ENCODE measurements at regions not wholly inside any gene's neighbourhood (a gene's known extent, or its start where the extent isn't known, plus 50 kb on each side); places are given as distances from the start of the nearest gene placed in this dataset.
"Not testable (repeated sequence)": the region's sequence is repeated elsewhere in the genome, so short reads cannot be mapped to it uniquely, and the experiment has no call there.

DNA sequence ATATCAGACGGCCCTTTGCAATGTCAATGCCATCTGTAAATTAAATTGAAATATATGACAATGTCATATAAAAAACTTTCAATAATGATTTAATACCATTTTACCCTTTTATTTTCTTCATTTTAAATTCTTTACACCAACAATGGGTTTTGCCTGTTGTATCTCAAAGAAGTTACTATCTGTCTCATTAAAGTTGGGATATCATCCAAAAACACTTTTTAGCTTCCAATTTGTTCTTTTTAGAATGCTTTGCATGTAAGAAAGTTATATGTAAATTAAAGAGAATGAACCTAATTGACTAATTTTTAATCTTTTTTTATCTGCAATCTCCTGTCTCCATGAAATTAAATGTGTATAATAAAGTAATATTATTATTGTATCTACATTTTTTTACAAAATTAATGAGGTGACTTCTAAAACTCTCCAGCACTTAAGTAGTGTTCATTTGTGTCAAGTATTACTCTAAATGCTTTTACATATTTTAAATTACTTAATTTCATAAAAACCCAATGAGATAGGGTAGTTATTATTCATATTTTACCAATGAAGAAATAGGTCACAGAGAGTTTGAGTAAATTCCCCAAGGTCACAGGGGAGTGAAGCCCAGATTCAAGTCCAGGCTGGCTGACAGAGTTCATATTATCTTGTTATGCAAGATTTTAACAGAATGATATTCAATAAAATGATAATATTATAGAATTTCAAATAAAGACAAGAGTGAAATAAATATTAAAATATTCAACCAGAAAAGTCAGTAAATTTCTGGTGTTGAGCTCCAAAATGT lies 673.0 kb upstream of the FLRT2 start:
- ATAC-seq = no peak
- DNase-seq (ENCODE audit: low spot score) = no peak

DNA sequence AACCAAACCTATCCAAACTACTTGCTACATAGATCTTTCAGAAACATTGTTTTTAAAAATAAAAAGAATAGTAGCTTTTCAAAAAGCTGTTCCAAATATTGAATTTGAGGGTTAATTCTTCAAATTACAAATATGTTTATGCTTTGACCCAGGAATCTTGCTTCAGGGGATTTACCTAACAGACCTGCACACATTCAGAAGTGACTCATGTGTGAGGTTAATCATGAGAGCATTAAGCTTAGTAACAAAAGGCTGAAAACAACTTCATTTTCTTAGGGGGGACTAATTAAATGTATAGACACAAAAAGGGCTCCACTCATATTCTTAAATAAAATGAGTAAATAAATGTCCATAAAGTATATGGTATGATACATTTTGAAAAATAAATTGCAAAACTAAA lies 672.4 kb upstream of the FLRT2 start:
- no peak for DNase-seq (ENCODE audit: low spot score)
- no peak for ATAC-seq

- ATAC-seq (no peak), DNase-seq (ENCODE audit: low spot score) (no peak)
Measured at GRCh38 chr14:84859116-84859515, 670.8 kb upstream of the FLRT2 start.

GRCh38 chr14:84864548-84865271 lies 665.2 kb upstream of the FLRT2 start:
- DNase-seq (ENCODE audit: low spot score) (no peak), ATAC-seq (no peak)

- no peak for DNase-seq (ENCODE audit: low spot score)
- ATAC-seq = no peak
Measured at GRCh38 chr14:84871734-84872133, 658.2 kb upstream of the FLRT2 start.

- DNase-seq (ENCODE audit: low spot score) = no peak
- no peak for ATAC-seq
Measured at GRCh38 chr14:84874436-84874835, 655.5 kb upstream of the FLRT2 start.

DNA sequence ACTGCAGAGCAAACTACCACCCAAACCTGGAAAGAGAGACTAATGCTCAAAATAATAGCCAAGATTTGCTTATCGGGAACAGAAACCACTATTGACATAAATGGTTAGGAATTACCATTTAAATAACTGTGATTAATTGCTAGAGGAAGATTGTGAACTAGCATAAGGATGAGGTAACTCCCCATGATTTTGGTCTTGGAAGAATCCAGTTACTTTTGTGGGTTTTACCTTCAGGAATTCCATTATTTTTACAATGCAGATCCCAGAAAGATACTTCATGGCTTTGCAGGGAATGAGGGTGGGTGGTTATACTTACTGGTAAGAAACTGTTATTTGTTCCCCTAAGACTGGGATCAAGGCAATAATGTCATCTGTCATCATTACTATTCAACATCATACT lies 652.9 kb upstream of the FLRT2 start:
- no peak for ATAC-seq

GRCh38 chr14:84882830-84883229 lies 647.1 kb upstream of the FLRT2 start:
- ATAC-seq (no peak), DNase-seq (ENCODE audit: low spot score) (no peak)

More for the DNA sequence above, 652.9 kb upstream of the FLRT2 start:
- no peak for DNase-seq (ENCODE audit: low spot score)

GRCh38 chr14:84885061-84885460 lies 644.9 kb upstream of the FLRT2 start:
- DNase-seq (ENCODE audit: low spot score) (no peak), ATAC-seq (no peak)

DNA sequence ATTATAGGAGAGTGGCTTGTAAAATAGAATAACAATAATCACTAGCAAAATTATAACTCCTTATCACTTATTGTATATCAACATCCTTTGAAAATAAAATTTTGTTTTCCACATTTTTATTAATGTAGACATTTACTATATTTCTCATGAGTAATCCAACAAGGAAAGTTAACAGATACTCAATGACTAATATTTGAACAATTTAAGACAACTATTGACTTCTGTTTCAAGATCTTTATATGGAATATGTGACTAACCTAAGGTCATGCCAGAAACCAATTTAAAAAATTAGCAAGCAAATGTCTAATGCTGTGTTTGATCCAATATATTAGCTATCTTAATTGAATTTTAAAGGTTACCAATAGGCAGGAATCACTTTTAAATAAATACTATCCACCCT lies 638.5 kb upstream of the FLRT2 start:
- DNase-seq (ENCODE audit: low spot score) (no peak), ATAC-seq (no peak)

- no peak for ATAC-seq
- DNase-seq (ENCODE audit: low spot score) = no peak
Measured at GRCh38 chr14:84894254-84894653, 635.7 kb upstream of the FLRT2 start.

DNA sequence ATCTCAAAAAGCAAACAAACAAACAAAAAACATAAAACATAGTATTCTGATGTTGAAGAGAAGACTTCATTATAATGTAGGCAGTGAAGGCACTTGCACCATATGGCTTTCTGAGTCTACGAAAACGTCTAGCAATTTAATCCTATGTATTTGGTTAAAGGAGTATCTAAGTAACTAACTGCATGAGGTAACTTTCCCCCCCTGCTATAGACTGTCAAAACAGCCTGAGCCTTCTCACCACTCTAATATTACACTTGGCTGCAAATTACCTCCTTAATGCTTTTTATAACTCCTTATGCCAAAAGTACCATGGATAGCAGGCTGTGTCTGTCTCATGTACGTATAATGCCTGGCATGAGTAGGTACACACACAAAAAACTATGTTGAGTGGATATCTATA lies 607.6 kb upstream of the FLRT2 start:
- no peak for DNase-seq (ENCODE audit: low spot score)
- ATAC-seq = no peak

- DNase-seq (ENCODE audit: low spot score) (no peak), ATAC-seq (no peak)
Measured at GRCh38 chr14:84926656-84927055, 603.3 kb upstream of the FLRT2 start.

DNA sequence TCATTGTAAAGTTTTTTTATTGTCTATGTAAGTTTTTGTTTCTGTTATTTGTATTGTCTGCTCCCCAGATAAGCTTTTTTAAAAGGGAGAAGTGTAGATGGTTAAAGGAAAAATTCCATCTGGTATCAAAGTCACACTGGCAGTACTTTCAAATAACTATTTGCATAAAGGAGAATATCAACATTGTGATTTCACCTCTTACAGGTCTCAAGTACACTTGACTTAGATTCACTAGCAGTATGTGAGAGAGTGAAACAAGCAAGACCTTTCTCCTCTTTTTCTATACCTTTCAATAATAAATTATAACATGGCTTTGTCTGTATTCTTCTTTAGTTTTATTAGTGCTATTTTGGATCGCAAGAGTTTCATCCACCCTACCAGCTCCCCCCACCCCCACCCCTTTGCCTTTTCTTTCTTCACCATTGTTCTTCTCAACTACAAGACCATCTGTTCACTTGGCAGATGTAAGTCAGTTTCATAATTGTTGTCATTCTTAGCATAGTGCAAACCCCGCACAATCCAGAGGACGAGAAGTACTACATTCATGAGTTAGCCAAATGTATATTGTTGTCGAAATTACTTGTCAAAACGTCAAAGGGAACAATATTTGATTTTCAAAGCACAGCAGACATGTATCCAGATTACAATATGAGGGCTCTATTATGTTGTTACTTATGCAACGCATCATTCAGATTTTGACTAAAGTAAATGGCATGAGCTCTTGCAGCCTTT lies 602.7 kb upstream of the FLRT2 start:
- ATAC-seq (no peak), DNase-seq (ENCODE audit: low spot score) (no peak)

- DNase-seq (ENCODE audit: low spot score) (no peak), ATAC-seq (no peak)
Measured at GRCh38 chr14:84929086-84929485, 600.9 kb upstream of the FLRT2 start.

DNA sequence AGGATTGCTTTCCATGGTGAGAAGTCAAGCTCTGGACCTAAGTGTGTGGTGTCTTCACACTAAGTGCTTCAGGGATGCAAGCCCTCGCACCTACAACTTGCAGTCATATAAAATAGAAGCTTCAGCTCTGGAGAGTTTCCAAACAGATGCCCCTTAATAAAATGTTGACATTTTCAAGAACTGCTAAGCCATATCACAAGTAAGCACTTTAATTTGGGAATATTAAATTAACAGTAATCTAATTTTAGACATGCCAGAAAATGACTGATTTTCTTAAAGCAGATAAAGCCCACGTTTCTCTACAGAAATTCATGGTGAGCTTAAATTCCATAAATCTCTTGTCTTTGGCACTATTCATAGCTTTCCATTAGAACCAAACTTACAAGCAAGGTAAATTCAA lies 600.1 kb upstream of the FLRT2 start:
- DNase-seq (ENCODE audit: low spot score) (no peak), ATAC-seq (no peak)

DNA sequence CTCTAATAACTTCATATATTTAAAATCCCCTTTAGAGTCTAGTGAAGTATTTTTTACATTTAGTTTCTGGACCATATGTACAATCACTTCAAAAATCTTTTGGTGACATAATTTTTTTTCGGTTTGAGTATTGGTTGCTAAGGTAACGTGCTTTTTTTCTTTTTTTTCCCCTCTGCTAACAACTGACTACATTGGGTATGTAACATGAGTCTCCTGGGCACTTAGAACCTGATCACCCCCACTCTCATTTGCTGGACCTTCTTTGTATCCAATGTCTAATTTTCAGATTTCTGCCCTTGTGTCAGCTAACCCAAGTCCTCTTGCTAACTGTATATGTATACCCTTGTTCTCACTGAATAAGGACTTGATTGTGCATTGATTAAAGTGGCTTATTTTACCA lies 592.9 kb upstream of the FLRT2 start:
- DNase-seq (ENCODE audit: low spot score) (no peak), ATAC-seq (no peak)

GRCh38 chr14:84937449-84937848 lies 592.5 kb upstream of the FLRT2 start:
- DNase-seq (ENCODE audit: low spot score) (no peak), ATAC-seq (no peak)

GRCh38 chr14:84944901-84945300 lies 585.0 kb upstream of the FLRT2 start:
- DNase-seq (ENCODE audit: low spot score); ATAC-seq: not testable (repeated sequence)

DNA sequence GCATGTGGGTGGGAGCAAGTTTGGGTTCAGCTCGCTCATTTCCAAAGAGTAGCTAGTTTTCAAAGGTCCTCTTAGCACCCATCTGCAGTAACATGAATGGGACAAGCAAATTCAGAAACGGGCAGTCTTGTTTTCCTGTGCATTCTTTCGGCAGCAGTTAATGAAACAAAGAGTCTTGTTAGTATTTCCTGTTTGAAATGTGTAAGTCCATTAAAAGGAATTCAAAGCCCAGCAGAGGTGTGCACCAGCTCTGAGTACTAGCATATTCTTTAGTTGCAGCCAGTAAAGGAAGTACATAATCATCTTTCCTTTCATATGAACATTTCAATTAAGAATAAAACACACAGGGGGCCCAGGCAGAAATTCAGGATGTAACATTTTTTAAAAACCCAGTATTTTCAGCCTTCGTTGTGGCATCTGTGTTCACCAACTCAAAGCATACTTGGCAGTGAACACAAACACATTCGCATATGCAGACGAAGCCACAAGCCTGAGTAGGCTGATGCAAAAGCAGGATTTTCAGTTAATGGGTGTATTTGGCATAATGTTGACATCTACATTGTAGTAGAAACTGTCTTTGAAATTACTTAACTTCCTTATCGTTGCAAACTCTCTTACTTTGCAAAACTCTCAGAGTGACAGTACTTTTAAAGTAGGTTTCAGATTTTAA lies 570.0 kb upstream of the FLRT2 start:
- ATAC-seq (no peak), DNase-seq (ENCODE audit: low spot score) (no peak)

DNA sequence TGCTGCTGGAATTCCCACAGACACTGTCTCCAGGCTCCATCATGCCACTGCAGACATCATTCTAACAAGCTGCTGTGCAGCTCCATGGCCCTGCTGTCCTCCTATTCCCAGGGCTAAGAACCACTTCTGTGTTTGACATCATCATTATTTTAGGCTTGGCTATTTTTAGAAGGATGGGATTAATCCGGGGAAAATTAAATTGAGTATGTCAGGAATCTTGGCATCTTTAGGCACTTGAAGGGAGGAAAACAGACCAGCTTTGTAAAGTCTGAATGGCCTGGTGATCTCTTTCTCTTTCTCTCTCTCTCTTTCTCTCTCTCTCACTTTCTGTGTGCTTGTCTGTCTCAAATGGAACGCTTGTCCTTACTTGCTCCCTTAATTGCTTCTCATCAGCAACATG lies 568.3 kb upstream of the FLRT2 start:
- DNase-seq (ENCODE audit: low spot score) (no peak), ATAC-seq (no peak)
